B cell (primary cell): ENCODE measurements at regions not wholly inside any gene's neighbourhood (a gene's known extent, or its start where the extent isn't known, plus 50 kb on each side); places are given as distances from the start of the nearest gene placed in this dataset.

Source experiments
- ATAC-seq: fragments of 200-7000 bp; cut with Tn5 transposase; one replicate; pipeline ENCODE4 v1.10.0; 2021; ENCODE audit warnings: low read depth, mild to moderate bottlenecking, moderate number of reproducible peaks, moderate library complexity
- CTCF ChIA-PET: fragments of 350-600 bp; sonication (Branson Sonifier 250); formaldehyde crosslinking; loops from one replicate; lab custom pipeline; 2021; ENCODE audit warnings: antibody characterized with exemption, inconsistent platforms; lab: Charles Lee
- POLR2A ChIA-PET: fragments of 350-600 bp; sonication (Branson Sonifier 250); formaldehyde crosslinking; loops from one replicate; lab custom pipeline; 2021; ENCODE audit warnings: antibody characterized with exemption; lab: Charles Lee
- DNase-seq: peaks from one replicate; pipeline ENCODE4 v3.0.0; 2013
- H2AFZ ChIP-seq: 2 replicates; pipeline ENCODE4 v1.6.1; 2012; ENCODE audit warnings: mild to moderate bottlenecking, low read depth, low read length; ENCODE audit not compliant: insufficient read depth, poor library complexity, severe bottlenecking
- H3K27ac ChIP-seq, 2 donors: 1 replicate in 1 of 2; 2 replicates in 1 of 2; pipeline ENCODE4 v1.5.1; 2012 to 2013; ENCODE audit warnings: low read length in 2 of 2, mild to moderate bottlenecking in 2 of 2, moderate library complexity in 1 of 2
- H3K27me3 ChIP-seq, 4 experiments: fragments of 200-600 bp in 1 of 4; sonication (generic) in 1 of 4; replicated peaks in 1 of 4; 1 replicate in 2 of 4; 2 replicates in 2 of 4; pipeline versions ENCODE4 v1.6.1 to v1.7.0; 2013 to 2016; ENCODE audit warnings: low read length in 3 of 4, mild to moderate bottlenecking in 2 of 4, mixed read lengths in 1 of 4, moderate library complexity in 1 of 4; ENCODE audit not compliant: insufficient read depth in 4 of 4, control insufficient read depth in 3 of 4; ENCODE audit errors: control extremely low read depth in 1 of 4
- H3K36me3 ChIP-seq, 2 experiments: replicated peaks in 1 of 2; 1 replicate in 1 of 2; 2 replicates in 1 of 2; pipeline versions ENCODE4 v1.6.1 to v1.7.1; 2013; ENCODE audit warnings: low read length in 1 of 2; ENCODE audit not compliant: insufficient read depth in 2 of 2, control insufficient read depth in 1 of 2; ENCODE audit errors: control extremely low read depth in 1 of 2, extremely low read depth in 1 of 2
- H3K4me1 ChIP-seq, 2 donors: fragments of 200-600 bp in 1 of 2; sonication (generic) in 1 of 2; 1 replicate in 1 of 2; 2 replicates in 1 of 2; pipeline versions ENCODE4 v1.5.1 to v1.6.1; 2013 to 2017; ENCODE audit warnings: low read length in 2 of 2; ENCODE audit not compliant: control insufficient read depth in 2 of 2, insufficient read depth in 2 of 2
- H3K4me2 ChIP-seq: replicated peaks from 2 replicates; pipeline ENCODE3; 2012; ENCODE audit warnings: mild to moderate bottlenecking, low read depth, low read length; ENCODE audit not compliant: poor library complexity, severe bottlenecking
- H3K4me3 ChIP-seq, 5 experiments: fragments of 200-600 bp in 1 of 5; sonication (generic) in 1 of 5; 1 replicate in 3 of 5; 2 replicates in 2 of 5; pipeline versions ENCODE4 v1.5.1 to v1.7.0; 2011 to 2016; ENCODE audit warnings: low read length in 4 of 5, mild to moderate bottlenecking in 4 of 5, low read depth in 2 of 5, control low read depth in 1 of 5, moderate library complexity in 1 of 5; ENCODE audit not compliant: insufficient read depth in 1 of 5; ENCODE audit errors: control extremely low read depth in 1 of 5, extremely low read depth in 1 of 5
- H3K79me2 ChIP-seq: fragments of 200-600 bp; sonication (generic); one replicate; pipeline ENCODE4 v1.6.0; 2016; ENCODE audit warnings: low read length; ENCODE audit not compliant: control insufficient read depth, insufficient read depth
- H3K9ac ChIP-seq: fragments of 200-600 bp; sonication (generic); 2 replicates; pipeline ENCODE4 v1.6.1; 2017; ENCODE audit warnings: mild to moderate bottlenecking, low read length, moderate library complexity
- H3K9me3 ChIP-seq, 3 donors: one replicate each; pipeline versions ENCODE4 v1.6.1 to v1.7.1; 2013; ENCODE audit warnings: low read length in 2 of 3; ENCODE audit not compliant: control insufficient read depth in 2 of 3, insufficient read depth in 1 of 3; ENCODE audit errors: control extremely low read depth in 1 of 3
- H4K20me1 ChIP-seq: 2 replicates; pipeline ENCODE4 v1.6.0; 2012; ENCODE audit warnings: mild to moderate bottlenecking, low read length; ENCODE audit not compliant: insufficient read depth, control insufficient read depth, poor library complexity, severe bottlenecking
- H3K27ac Mint-ChIP-seq: one replicate; pipeline ENCODE4 v1.8.0; 2021; ENCODE audit warnings: mixed read lengths
- H3K27me3 Mint-ChIP-seq: one replicate; pipeline ENCODE4 v1.8.0; 2021; ENCODE audit warnings: mixed read lengths
- H3K4me1 Mint-ChIP-seq: one replicate; pipeline ENCODE4 v1.8.0; 2021; ENCODE audit warnings: mixed read lengths
- H3K4me3 Mint-ChIP-seq: one replicate; pipeline ENCODE4 v1.8.0; 2021; ENCODE audit warnings: mixed read lengths
- H3K9me3 Mint-ChIP-seq: one replicate; pipeline ENCODE4 v1.8.0; 2022; ENCODE audit warnings: mixed read lengths; ENCODE audit not compliant: insufficient read depth
- CTCF ChIP-seq: fragments of 200-600 bp; IDR thresholded peaks from one replicate; pipeline ENCODE4 v1.8.0; 2022; ENCODE audit warnings: antibody characterized with exemption, mild to moderate bottlenecking
- EZH2 ChIP-seq: IDR thresholded peaks from 2 replicates; pipeline ENCODE4 v1.6.1; 2012; ENCODE audit warnings: borderline replicate concordance, low read depth, mild to moderate bottlenecking, moderate library complexity, low read length; ENCODE audit not compliant: insufficient read depth, poor library complexity, severe bottlenecking
- WGBS: methylation state at CpG from one replicate; pipeline ENCODE4 v1.1.5; 2013; ENCODE audit warnings: missing lambda C conversion rate; ENCODE audit not compliant: insufficient coverage; 5-methylcytosine and 5-hydroxymethylcytosine counted together
- intact Hi-C: fragments of 100-400 bp; cut with micrococcal nuclease; formaldehyde crosslinking; loops from one replicate; pipeline ENCODE4 v1.10.0; 2022

DNA sequence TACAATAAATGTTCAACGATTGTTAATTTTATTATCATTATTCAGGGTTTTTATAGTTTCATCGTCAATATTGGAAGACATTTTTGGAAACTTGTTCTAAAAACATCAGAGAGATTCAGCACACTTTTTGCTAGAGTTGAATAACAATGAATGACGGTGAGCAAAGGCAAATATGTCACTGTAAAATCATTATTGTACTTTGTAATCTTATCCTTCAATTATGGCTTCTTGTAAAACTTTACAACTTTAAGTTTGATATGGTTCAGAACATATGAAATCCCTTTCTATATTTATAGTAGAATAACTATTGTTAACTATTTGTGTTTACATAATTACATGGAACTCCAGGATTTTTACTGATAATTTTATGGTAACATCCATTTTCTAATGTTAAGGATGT, 167.8 kb upstream of the SEMA3A start:
- H3K27me3 Mint-ChIP-seq: no peaks in the 10 kb centered on the region
- Histone ChIP-seq H3K4me3 (no peak overlapping the region), H3K27me3 (no peaks in the 10 kb centered on the region), H3K4me2 (no peak overlapping the region), H3K9me3 (no peaks in the 10 kb centered on the region), H3K27ac (no peak overlapping the region), H2AFZ (no peak overlapping the region), H3K9ac (no peak overlapping the region), H3K4me1 (no peaks in the 10 kb centered on the region), H4K20me1 (no peaks in the 10 kb centered on the region), H3K79me2 (no peaks in the 10 kb centered on the region), H3K36me3 (no peaks in the 10 kb centered on the region)
- no peak overlapping the region for H3K27ac Mint-ChIP-seq
- DNase-seq (no peak), ATAC-seq (no peak)
- ChIA-PET POLR2A (no interaction called here), CTCF (no interaction called here)
- H3K4me3 Mint-ChIP-seq: no peak overlapping the region
- no CpG with 5 or more reads among the region's 3 CpGs for WGBS
- TF ChIP-seq EZH2 (no peak), CTCF (no peak)
- H3K9me3 Mint-ChIP-seq: no peaks in the 10 kb centered on the region
- no peaks in the 10 kb centered on the region for H3K4me1 Mint-ChIP-seq
- intact Hi-C loops: no loop called here

DNA sequence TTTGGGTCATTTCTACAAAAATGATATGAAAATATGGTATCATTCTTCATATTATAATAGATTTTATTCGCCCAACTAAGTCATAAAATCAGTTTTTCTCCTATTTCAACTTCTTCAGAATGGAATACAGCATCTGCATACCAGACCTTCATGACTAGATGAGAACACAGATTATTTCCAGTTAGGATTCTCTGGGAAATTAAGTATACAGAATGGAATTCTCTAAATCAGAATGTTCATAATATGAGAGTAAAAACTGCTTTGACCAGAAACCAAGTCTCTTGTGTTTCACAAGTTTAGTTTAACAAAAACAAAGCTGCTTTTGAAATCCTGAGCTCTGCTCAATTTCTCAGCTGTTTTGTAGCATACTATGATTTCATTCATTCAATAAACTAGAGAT, 160.3 kb upstream of the SEMA3A start:
- Histone ChIP-seq H3K4me2 (no peak overlapping the region), H3K36me3 (no peaks in the 10 kb centered on the region), H3K27ac (no peak overlapping the region), H3K27me3 (no peaks in the 10 kb centered on the region), H3K4me1 (no peaks in the 10 kb centered on the region), H3K9me3 (no peaks in the 10 kb centered on the region), H2AFZ (no peak overlapping the region), H3K79me2 (no peaks in the 10 kb centered on the region), H3K4me3 (no peak overlapping the region), H3K9ac (no peak overlapping the region), H4K20me1 (no peaks in the 10 kb centered on the region)
- H3K4me1 Mint-ChIP-seq: no peaks in the 10 kb centered on the region
- H3K27me3 Mint-ChIP-seq: no peaks in the 10 kb centered on the region
- WGBS: no CpG with 5 or more reads among the region's 1 CpG
- H3K27ac Mint-ChIP-seq: no peak overlapping the region
- TF ChIP-seq CTCF (no peak), EZH2 (no peak)
- DNase-seq (no peak), ATAC-seq (no peak)
- H3K4me3 Mint-ChIP-seq: no peak overlapping the region
- ChIA-PET POLR2A (no interaction called here), CTCF (no interaction called here)
- intact Hi-C loops: no loop called here
- no peaks in the 10 kb centered on the region for H3K9me3 Mint-ChIP-seq
